Globus pallidus (tissue), 1 donor: ENCODE measurements at regions not wholly inside any gene's neighbourhood (a gene's known extent, or its start where the extent isn't known, plus 50 kb on each side); places are given as distances from the start of the nearest gene placed in this dataset.
"Not testable (repeated sequence)": the region's sequence is repeated elsewhere in the genome, so short reads cannot be mapped to it uniquely, and the experiment has no call there.

ENCODE experiments used
- DNase-seq: peaks from one replicate; pipeline ENCODE4 v3.0.0-alpha.2; 2015; ENCODE audit warnings: low spot score

GRCh38 chr7:80018941-80019808 lies 115.5 kb upstream of the GNAI1 start:
- DNase-seq, result peak; percentile 34

GRCh38 chr7:80017101-80017698 lies 117.4 kb upstream of the GNAI1 start:
- DNase-seq, result no peak

DNA sequence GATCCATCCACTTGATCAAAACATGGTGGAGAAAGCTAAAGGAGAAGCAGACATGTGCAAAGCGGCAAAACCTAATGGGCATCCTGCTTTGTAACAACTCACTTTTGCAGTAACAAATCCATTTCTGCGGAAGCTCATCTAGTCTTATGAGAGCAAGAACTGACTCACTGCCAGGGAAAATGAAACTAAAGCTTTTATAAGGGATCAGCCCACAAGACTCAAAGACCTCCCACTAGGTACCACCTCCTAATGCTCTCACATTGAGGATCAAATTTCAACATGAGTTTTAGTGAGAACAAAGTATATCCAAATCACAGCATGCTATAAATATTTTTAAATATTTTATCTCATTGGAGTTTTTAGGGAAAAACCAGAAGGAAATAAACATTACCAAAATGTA lies 120.1 kb upstream of the GNAI1 start:
- DNase-seq, result no peak

DNA sequence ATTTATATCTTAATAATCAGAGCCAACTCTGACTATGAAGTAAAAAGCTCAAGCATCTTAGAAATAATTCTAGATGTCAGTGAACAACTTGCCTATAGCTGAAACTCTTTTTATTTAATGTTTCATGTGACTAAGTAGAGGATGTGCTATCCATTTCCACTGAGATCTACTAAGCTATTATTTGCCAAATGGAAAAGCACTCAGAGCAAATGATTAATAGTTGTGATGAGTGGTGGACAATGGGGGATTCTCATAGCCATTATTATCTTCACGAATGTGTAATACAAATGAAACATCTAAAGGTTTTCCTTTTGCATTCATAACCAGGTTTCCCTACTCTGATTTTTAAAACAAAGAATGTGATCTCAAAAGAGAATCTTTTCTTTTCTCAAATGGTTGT lies 126.6 kb upstream of the GNAI1 start:
- DNase-seq, result no peak

DNA sequence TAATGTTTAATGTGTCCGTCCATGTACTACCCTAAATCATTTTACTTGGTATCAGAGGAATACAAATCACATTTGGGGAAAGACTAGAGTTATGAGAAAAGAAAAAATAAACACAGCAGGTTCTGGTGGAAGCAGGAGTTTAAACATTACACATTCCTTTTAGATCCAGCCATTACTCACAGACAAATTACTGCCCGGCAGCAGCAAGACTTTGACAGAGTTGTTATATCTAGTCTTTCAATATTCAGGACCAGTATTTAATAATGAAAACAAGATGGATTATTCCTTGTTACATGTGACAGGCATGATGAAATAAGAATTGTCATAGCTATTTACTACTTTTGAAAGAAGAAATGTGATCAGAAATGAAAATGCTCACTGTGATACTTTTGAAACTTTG lies 131.8 kb upstream of the GNAI1 start:
- DNase-seq, result no peak

DNA sequence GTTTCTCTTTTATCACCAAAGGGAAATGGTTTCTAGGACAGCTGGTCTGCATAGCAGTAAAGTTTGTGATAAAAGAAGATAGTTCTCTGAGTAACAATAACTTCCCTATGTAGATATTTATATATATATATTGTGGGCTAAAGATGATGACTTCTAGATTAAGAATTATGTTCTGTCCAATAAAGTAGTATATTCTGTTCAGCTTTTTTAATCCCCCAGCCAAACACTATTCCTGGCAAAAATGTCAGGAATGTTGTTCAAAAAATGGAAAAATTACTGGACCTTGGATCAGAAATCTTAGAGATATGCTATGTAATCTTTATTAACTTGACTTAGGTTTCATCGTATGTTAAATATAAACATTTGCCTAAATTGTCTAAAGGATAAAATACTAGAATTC lies 136.3 kb upstream of the GNAI1 start:
- DNase-seq, result no peak

DNA sequence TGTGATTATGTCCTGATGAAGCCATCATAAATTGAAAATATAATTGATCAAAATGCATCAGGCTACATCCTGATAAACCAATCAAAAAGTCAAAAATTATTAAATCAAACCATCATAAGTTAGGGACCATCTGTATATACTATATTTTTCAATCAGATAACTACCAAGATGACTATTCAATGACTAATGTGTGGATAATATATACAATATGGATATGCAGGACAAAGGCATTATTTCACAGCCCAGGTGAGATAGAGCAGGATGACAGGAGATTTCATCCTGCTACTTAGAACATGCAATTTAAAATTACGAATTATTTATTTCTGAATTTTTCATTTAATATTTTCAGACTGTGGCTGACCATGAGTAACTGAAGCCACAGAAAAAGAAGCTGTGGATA lies 137.3 kb upstream of the GNAI1 start:
- no peak for DNase-seq

DNA sequence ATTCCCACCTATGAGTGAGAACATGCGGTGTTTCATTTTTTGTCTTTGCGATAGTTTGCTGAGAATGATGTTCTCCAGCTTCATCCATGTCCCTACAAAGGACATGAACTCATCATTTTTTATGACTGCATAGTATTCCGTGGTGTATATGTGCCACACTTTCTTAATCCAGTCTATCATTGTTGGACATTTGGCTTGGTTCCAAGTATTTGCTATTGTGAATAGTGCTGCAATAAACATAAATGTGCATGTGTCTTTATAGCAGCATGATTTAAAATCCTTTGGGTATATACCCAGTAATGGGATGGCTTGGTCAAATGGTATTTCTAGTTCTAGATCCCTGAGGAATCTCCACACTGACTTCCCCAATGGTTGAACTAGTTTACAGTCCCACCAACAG lies 138.9 kb upstream of the GNAI1 start:
- DNase-seq, result not testable (repeated sequence)

- no peak for DNase-seq
Measured at GRCh38 chr7:79988653-79989052, 146.0 kb upstream of the GNAI1 start.

DNA sequence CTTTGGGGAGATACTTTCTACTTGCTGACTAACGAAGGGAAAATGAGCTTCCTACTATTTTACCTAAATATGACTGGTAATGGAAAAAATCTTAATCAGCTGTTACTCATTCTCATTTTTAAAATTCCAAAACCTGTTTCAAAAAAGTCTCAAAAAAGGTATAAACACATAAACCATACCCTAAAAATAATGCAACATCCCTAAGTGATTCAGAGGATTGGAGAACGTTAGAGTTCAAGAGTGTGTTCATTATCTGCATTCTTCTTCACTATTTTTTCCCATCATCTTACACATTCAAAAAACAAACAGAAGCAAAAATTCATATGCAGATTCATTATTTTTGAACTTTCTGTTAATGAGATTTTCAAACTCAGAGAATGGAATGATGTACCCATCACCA lies 150.4 kb upstream of the GNAI1 start:
- no peak for DNase-seq

- no peak for DNase-seq
Measured at GRCh38 chr7:79982141-79982770, 152.4 kb upstream of the GNAI1 start.

- no peak for DNase-seq
Measured at GRCh38 chr7:79980376-79980775, 154.3 kb upstream of the GNAI1 start.

GRCh38 chr7:79979437-79979836 lies 155.2 kb upstream of the GNAI1 start:
- no peak for DNase-seq

DNA sequence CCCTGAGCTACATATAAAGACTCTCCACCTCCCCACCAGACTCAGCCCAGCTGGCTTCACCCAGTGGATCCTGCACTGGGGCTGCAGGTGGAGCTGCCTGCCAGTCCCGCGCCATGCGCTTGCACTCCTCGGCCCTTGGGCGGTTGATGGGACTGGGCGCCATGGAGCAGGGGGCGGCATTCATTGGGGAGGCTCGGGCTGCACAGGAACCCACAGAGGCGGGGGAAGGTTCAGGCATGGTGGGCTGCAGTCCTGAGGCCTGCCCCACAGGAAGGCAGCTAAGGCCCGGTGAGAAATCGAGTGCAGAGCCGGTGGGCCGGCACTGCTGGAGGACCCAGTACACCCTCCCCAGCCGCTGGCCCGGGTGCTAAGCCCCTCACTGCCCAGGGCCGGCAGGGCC lies 157.2 kb upstream of the GNAI1 start:
- no peak for DNase-seq

DNA sequence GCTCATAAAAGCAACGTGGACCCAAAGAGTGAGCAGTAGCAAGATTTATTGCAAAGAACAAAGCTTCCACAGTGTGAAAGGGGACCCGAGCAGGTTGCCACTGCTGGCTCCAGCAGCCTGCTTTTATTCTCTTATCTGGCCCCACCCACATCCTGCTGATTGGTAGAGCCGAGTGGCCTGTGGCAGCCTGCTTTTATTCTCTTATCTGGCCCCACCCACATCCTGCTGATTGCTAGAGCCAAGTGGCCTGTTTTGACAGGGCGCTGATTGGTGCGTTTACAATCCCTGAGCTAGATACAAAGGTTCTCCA lies 158.0 kb upstream of the GNAI1 start:
- not testable (repeated sequence) for DNase-seq

- not testable (repeated sequence) for DNase-seq
Measured at GRCh38 chr7:79975986-79976710, 158.5 kb upstream of the GNAI1 start.

DNA sequence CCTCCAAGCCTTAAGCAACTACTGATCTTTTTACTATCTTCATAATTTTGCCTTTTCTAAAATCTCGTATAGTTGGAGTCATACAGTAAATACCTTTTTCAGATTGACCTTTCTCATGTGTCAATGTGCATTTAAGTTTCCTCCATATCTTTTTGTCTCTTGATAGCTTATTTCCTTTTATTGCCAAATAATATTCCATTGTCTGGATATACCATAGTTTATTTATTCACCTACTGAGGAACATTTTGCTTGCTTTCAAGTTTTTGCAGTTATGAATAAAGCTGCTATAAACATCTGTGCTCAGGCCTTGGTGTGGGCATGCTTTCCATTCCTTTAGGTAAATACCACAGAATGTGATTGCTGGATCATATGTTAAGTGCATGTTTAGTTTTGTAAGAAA lies 161.2 kb upstream of the GNAI1 start:
- DNase-seq, result no peak

DNA sequence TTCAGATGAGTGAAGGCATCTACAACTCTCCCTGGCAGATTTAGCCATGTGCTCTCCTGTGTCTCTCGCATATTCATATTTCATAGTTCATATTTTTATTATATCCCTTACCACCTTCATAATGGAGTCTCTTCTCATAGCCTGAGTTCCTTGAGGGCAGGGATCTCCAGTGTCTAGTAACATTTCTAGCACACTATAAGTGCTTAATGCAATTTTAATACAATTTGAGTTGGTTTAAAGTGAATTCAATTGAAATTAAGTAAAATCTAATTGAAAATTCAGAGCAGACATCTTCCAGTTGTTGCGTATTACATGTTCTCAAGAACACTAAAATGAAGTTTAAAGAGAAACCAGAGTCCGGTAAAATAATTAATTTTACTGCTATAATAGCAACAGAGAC lies 163.6 kb upstream of the GNAI1 start:
- DNase-seq, result no peak

DNA sequence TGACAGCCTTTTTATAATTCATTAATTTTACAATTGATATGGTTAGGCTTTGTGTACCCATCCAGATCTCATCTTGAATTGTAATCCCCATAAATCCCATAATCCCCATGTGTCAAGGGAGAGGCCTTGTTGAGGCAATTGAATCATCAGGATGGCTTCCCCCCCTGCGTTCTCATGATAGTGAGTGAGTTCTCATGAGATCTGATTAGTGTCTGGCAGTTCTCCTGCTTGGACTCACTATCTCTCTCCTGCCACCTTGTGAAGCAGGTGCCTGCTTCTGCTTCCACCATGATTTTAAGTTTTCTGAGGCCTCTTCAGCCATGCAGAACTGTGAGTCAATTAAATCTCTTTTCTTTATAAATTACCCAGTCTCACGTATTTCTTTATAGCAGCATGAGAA lies 165.7 kb upstream of the GNAI1 start:
- no peak for DNase-seq

GRCh38 chr7:79968077-79968648 lies 166.5 kb upstream of the GNAI1 start:
- no peak for DNase-seq

GRCh38 chr7:79965946-79966345 lies 168.7 kb upstream of the GNAI1 start:
- DNase-seq, result no peak

GRCh38 chr7:79964463-79964862 lies 170.2 kb upstream of the GNAI1 start:
- no peak for DNase-seq
